Neural progenitor cell (in vitro differentiated cells): ENCODE measurements at regions not wholly inside any gene's neighbourhood (a gene's known extent, or its start where the extent isn't known, plus 50 kb on each side); places are given as distances from the start of the nearest gene placed in this dataset.

Source experiments
- DNase-seq: peaks from one replicate; pipeline ENCODE4 v3.0.0-alpha.2; 2016; ENCODE audit warnings: low spot score
- H2AFZ ChIP-seq: fragments of 200-600 bp; sonication (generic); replicated peaks from 2 replicates; pipeline ENCODE4 v1.6.1; 2016; ENCODE audit warnings: antibody characterized with exemption
- H3F3A ChIP-seq: fragments of 200-600 bp; sonication (generic); 2 replicates; pipeline ENCODE4 v1.6.1; 2016; ENCODE audit warnings: antibody characterized with exemption, low read depth
- H3K27ac ChIP-seq: fragments of 200-600 bp; sonication (generic); 2 replicates; pipeline ENCODE4 v1.5.1; 2016; ENCODE audit warnings: mild to moderate bottlenecking
- H3K27me3 ChIP-seq: fragments of 200-600 bp; sonication (generic); 2 replicates; pipeline ENCODE4 v1.6.1; 2016; ENCODE audit warnings: mild to moderate bottlenecking, moderate library complexity
- H3K36me3 ChIP-seq: fragments of 200-600 bp; sonication (generic); 2 replicates; pipeline ENCODE4 v1.5.1; 2016
- H3K4me1 ChIP-seq: fragments of 200-600 bp; sonication (generic); 2 replicates; pipeline ENCODE4 v1.6.1; 2016; ENCODE audit warnings: mixed run types
- H3K4me2 ChIP-seq: fragments of 200-600 bp; sonication (generic); 2 replicates; pipeline ENCODE4 v1.6.1; 2016
- H3K4me3 ChIP-seq: fragments of 200-600 bp; sonication (generic); 2 replicates; pipeline ENCODE4 v1.5.1; 2016
- H3K79me2 ChIP-seq: fragments of 200-600 bp; sonication (generic); 2 replicates; pipeline ENCODE4 v1.6.1; 2016; ENCODE audit warnings: low read depth
- H3K9ac ChIP-seq: fragments of 200-600 bp; sonication (generic); 2 replicates; pipeline ENCODE4 v1.6.1; 2016
- H3K9me3 ChIP-seq: fragments of 200-600 bp; sonication (generic); 2 replicates; pipeline ENCODE4 v1.5.1; 2016; ENCODE audit warnings: low read depth
- H4K20me1 ChIP-seq: fragments of 200-600 bp; sonication (generic); 2 replicates; pipeline ENCODE4 v1.6.1; 2016; ENCODE audit warnings: low read depth
- H3K27ac Mint-ChIP-seq: 3 replicates; pipeline ENCODE4 v1.8.0; 2021; ENCODE audit warnings: mixed read lengths
- H3K27me3 Mint-ChIP-seq: 2 replicates; pipeline ENCODE4 v1.8.0; 2022; ENCODE audit warnings: low read depth, mild to moderate bottlenecking, inconsistent platforms, moderate library complexity, mixed read lengths; ENCODE audit not compliant: insufficient read depth
- H3K36me3 Mint-ChIP-seq: 3 replicates; pipeline ENCODE4 v1.8.0; 2021; ENCODE audit warnings: mixed read lengths
- H3K4me1 Mint-ChIP-seq: 3 replicates; pipeline ENCODE4 v1.8.0; 2021; ENCODE audit warnings: mixed read lengths
- H3K4me3 Mint-ChIP-seq: 3 replicates; pipeline ENCODE4 v1.8.0; 2021; ENCODE audit warnings: mild to moderate bottlenecking, moderate library complexity, mixed read lengths
- H3K9me3 Mint-ChIP-seq: 3 replicates; pipeline ENCODE4 v1.8.0; 2020; ENCODE audit warnings: mixed read lengths
- EZH2 ChIP-seq: fragments of 200-600 bp; sonication (generic); IDR thresholded peaks from 2 replicates; pipeline ENCODE4 v1.6.1; 2017; ENCODE audit warnings: antibody characterized with exemption, mild to moderate bottlenecking, moderate library complexity
- EZH2phosphoT487 ChIP-seq: fragments of 200-600 bp; sonication (generic); IDR thresholded peaks from 2 replicates; pipeline ENCODE4 v1.6.1; 2017; ENCODE audit warnings: antibody characterized with exemption
- TF ChIP-seq, protein P1 (sequence below): fragments of 200-600 bp; sonication (generic); IDR thresholded peaks from 2 replicates; pipeline ENCODE4 v1.5.1; 2017; ENCODE audit warnings: antibody characterized with exemption, mild to moderate bottlenecking

DNA sequence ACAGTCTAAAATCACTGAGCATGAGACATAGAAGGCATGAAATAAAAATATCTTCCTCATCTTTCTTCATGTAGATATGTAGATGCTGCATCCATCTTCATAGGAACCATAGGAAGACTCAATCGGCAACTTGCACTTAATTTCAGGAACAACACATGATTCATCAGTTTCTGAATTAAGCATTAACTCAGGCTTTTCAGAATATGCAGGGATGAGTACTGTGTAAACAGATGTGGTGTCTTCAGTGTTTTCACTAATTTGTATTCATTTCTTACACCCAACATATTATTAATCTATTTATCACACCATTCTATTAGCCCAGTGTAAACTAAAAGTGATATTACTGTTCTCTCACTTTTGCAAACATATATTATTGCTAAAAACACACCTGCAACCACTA lies 305.9 kb upstream of the DAB2 start:
- H4K20me1 ChIP-seq, result no peaks in the 10 kb centered on the region
- H3K36me3 ChIP-seq, result no peaks in the 10 kb centered on the region
- no peak overlapping the region for H3K27ac ChIP-seq
- H3K4me3 ChIP-seq, result no peak overlapping the region
- no peak for DNase-seq
- no peaks in the 10 kb centered on the region for H3K27me3 Mint-ChIP-seq
- no peak overlapping the region for H3K4me3 Mint-ChIP-seq
- H3F3A ChIP-seq, result no peaks in the 10 kb centered on the region
- H3K79me2 ChIP-seq, result no peaks in the 10 kb centered on the region
- no peak overlapping the region for H2AFZ ChIP-seq
- no peaks in the 10 kb centered on the region for H3K9me3 ChIP-seq
- no peaks in the 10 kb centered on the region for H3K36me3 Mint-ChIP-seq
- H3K4me1 Mint-ChIP-seq, result no peaks in the 10 kb centered on the region
- H3K9me3 Mint-ChIP-seq, result no peaks in the 10 kb centered on the region
- no peak overlapping the region for H3K27ac Mint-ChIP-seq
- no peaks in the 10 kb centered on the region for H3K27me3 ChIP-seq
- no peaks in the 10 kb centered on the region for H3K4me1 ChIP-seq
- H3K4me2 ChIP-seq, result no peak overlapping the region
- TF ChIP-seq EZH2phosphoT487 (no peak), EZH2 (no peak)
- TF ChIP-seq, protein P1, sequence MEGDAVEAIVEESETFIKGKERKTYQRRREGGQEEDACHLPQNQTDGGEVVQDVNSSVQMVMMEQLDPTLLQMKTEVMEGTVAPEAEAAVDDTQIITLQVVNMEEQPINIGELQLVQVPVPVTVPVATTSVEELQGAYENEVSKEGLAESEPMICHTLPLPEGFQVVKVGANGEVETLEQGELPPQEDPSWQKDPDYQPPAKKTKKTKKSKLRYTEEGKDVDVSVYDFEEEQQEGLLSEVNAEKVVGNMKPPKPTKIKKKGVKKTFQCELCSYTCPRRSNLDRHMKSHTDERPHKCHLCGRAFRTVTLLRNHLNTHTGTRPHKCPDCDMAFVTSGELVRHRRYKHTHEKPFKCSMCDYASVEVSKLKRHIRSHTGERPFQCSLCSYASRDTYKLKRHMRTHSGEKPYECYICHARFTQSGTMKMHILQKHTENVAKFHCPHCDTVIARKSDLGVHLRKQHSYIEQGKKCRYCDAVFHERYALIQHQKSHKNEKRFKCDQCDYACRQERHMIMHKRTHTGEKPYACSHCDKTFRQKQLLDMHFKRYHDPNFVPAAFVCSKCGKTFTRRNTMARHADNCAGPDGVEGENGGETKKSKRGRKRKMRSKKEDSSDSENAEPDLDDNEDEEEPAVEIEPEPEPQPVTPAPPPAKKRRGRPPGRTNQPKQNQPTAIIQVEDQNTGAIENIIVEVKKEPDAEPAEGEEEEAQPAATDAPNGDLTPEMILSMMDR, result no peak
- no peak overlapping the region for H3K9ac ChIP-seq

DNA sequence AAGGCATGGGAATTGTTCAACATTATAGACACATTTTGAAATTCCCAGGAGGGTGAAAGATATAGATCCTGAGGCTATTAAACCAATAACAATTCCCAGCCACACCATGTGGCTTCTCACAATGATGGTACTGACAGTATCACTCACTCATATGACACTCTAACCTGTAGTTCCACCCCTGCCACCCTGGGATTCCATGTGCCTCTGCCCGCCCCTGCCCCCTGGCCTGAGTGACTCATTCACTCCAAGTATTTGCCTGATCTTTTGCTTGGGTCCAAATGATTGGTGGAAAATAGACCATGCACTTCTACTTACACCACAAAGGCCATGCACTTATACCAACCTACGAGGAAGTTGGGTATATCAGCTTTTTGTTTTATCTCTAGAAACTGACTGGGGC lies 305.2 kb upstream of the DAB2 start:
- TF ChIP-seq, protein P1, result no peak
- TF ChIP-seq EZH2, result no peak
- no peak for TF ChIP-seq EZH2phosphoT487
- no peak overlapping the region for H3K4me3 ChIP-seq
- no peaks in the 10 kb centered on the region for H3K9me3 ChIP-seq
- Mint-ChIP-seq H3K27me3 (no peaks in the 10 kb centered on the region), H3K4me3 (no peak overlapping the region), H3K27ac (peak overlapping the region; percentile 13), H3K4me1 (no peaks in the 10 kb centered on the region), H3K9me3 (no peaks in the 10 kb centered on the region), H3K36me3 (no peaks in the 10 kb centered on the region)
- no peaks in the 10 kb centered on the region for H3K27me3 ChIP-seq
- no peak overlapping the region for H3K27ac ChIP-seq
- no peak overlapping the region for H3K4me2 ChIP-seq
- no peaks in the 10 kb centered on the region for H4K20me1 ChIP-seq
- H3F3A ChIP-seq, result no peaks in the 10 kb centered on the region
- no peaks in the 10 kb centered on the region for H3K36me3 ChIP-seq
- H3K79me2 ChIP-seq, result no peaks in the 10 kb centered on the region
- no peak for DNase-seq
- no peak overlapping the region for H2AFZ ChIP-seq
- H3K4me1 ChIP-seq, result no peaks in the 10 kb centered on the region
- H3K9ac ChIP-seq, result no peak overlapping the region

DNA sequence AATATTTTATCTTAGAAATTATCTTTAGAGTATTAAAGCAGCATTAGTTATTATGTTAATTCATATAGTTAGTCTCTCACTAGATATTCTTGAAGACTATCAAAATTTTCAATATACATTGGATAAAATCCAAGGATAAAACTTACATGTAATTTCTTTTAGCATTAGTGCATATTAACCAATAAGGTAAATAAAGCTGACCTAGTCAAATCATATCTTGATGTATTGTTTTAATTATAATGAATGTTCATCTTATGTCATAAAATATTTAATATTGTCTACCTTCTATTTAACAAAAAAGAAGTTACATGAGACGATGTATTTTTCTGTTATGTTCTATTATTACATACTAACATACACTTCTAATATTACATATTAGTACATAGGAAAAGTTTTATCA lies 301.7 kb upstream of the DAB2 start:
- DNase-seq, result no peak
- H3K27ac ChIP-seq, result no peak overlapping the region
- H3K36me3 ChIP-seq, result no peaks in the 10 kb centered on the region
- H3K9me3 ChIP-seq, result no peaks in the 10 kb centered on the region
- Mint-ChIP-seq H3K4me3 (no peak overlapping the region), H3K36me3 (no peaks in the 10 kb centered on the region), H3K27me3 (no peaks in the 10 kb centered on the region), H3K27ac (no peak overlapping the region), H3K4me1 (no peaks in the 10 kb centered on the region), H3K9me3 (no peaks in the 10 kb centered on the region)
- H3K79me2 ChIP-seq, result no peaks in the 10 kb centered on the region
- H3F3A ChIP-seq, result no peaks in the 10 kb centered on the region
- no peaks in the 10 kb centered on the region for H3K4me1 ChIP-seq
- H3K4me2 ChIP-seq, result no peak overlapping the region
- H3K4me3 ChIP-seq, result no peak overlapping the region
- no peak for TF ChIP-seq EZH2
- no peaks in the 10 kb centered on the region for H3K27me3 ChIP-seq
- H4K20me1 ChIP-seq, result no peaks in the 10 kb centered on the region
- no peak overlapping the region for H3K9ac ChIP-seq
- H2AFZ ChIP-seq, result no peak overlapping the region

DNA sequence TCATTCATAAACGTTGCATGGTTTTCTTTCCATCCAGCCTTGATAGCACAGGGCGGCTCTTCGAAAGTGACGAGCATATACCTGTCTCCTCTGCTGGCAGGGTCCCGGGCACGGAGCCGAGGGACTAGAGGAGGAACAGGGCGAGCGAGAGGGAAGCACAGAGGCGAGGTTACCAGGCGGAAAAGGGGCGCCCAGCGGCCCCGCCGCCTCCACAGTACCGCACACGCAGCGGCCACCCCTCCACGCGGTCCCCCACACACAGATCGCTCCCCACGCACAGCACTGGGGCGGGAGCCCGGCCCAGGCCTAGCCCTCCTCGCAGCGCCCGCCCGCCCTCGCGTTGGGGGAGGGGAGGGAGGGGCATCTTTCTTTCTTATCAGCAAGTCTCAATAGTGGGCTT lies 296.6 kb upstream of the DAB2 start:
- H3K27me3 Mint-ChIP-seq, result no peaks in the 10 kb centered on the region
- DNase-seq, result no peak
- no peaks in the 10 kb centered on the region for H4K20me1 ChIP-seq
- no peak overlapping the region for H3K9ac ChIP-seq
- H3K27ac ChIP-seq, result no peak overlapping the region
- TF ChIP-seq EZH2, result no peak
- TF ChIP-seq, protein P1, result no peak
- no peak for TF ChIP-seq EZH2phosphoT487
- no peaks in the 10 kb centered on the region for H3K36me3 Mint-ChIP-seq
- H3K79me2 ChIP-seq, result no peaks in the 10 kb centered on the region
- H3K4me3 Mint-ChIP-seq, result no peak overlapping the region
- H3K27me3 ChIP-seq, result no peaks in the 10 kb centered on the region
- H2AFZ ChIP-seq, result no peak overlapping the region
- H3K9me3 ChIP-seq, result no peaks in the 10 kb centered on the region
- H3K9me3 Mint-ChIP-seq, result no peaks in the 10 kb centered on the region
- H3K4me3 ChIP-seq, result no peak overlapping the region
- H3K27ac Mint-ChIP-seq, result no peak overlapping the region
- H3K4me2 ChIP-seq, result no peak overlapping the region
- no peaks in the 10 kb centered on the region for H3F3A ChIP-seq
- H3K4me1 ChIP-seq, result no peaks in the 10 kb centered on the region
- no peaks in the 10 kb centered on the region for H3K4me1 Mint-ChIP-seq
- H3K36me3 ChIP-seq, result no peaks in the 10 kb centered on the region
